ENCODE measurements at regions not wholly inside any gene's neighbourhood (a gene's known extent, or its start where the extent isn't known, plus 50 kb on each side); places are given as distances from the start of the nearest gene placed in this dataset.

DNA sequence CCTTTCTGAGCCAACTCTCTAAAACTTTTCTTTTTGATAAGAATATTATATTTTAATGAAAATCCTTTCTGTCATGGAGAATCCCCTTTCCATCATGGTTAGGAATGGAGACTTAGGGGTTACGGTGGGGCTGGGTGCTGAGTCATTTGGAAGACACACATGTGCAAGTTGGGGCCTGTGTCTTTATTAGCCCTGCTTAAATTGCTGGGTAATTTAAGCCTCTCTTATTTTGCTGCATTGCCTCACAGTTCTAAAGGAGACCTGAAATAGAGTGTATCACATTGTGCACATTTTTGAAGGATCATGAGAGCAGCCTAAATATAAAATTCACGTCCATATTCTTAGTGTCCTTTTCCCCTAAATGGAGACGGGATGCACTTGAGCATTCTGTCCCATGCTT, 61.8 kb upstream of the RBFOX1 start (continued):
- TF ChIP-seq, protein P1, sequence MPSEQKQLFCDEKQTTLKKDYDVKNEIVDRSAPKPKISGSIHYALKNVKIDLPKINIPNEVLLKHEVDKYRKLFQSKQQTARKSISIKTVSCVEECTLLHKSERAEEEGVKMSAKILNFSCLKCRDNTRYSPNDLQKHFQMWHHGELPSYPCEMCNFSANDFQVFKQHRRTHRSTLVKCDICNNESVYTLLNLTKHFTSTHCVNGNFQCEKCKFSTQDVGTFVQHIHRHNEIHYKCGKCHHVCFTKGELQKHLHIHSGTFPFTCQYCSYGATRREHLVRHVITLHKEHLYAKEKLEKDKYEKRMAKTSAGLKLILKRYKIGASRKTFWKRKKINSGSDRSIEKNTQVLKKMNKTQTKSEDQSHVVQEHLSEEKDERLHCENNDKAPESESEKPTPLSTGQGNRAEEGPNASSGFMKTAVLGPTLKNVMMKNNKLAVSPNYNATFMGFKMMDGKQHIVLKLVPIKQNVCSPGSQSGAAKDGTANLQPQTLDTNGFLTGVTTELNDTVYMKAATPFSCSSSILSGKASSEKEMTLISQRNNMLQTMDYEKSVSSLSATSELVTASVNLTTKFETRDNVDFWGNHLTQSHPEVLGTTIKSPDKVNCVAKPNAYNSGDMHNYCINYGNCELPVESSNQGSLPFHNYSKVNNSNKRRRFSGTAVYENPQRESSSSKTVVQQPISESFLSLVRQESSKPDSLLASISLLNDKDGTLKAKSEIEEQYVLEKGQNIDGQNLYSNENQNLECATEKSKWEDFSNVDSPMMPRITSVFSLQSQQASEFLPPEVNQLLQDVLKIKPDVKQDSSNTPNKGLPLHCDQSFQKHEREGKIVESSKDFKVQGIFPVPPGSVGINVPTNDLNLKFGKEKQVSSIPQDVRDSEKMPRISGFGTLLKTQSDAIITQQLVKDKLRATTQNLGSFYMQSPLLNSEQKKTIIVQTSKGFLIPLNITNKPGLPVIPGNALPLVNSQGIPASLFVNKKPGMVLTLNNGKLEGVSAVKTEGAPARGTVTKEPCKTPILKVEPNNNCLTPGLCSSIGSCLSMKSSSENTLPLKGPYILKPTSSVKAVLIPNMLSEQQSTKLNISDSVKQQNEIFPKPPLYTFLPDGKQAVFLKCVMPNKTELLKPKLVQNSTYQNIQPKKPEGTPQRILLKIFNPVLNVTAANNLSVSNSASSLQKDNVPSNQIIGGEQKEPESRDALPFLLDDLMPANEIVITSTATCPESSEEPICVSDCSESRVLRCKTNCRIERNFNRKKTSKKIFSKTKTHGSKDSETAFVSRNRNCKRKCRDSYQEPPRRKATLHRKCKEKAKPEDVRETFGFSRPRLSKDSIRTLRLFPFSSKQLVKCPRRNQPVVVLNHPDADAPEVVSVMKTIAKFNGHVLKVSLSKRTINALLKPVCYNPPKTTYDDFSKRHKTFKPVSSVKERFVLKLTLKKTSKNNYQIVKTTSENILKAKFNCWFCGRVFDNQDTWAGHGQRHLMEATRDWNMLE (tag by site-specific recombination; conservative IDR thresholded peaks at IDR 0.05; ENCODE audit: low read depth): no peak
- no peak for TF ChIP-seq ZNF664 (tag by site-specific recombination; IDR thresholded peaks at IDR 0.05)
- TF ChIP-seq KLF1 (tag by site-specific recombination; IDR thresholded peaks at IDR 0.05): no peak
- no peak for TF ChIP-seq ZNF501 (tag by site-specific recombination; IDR thresholded peaks at IDR 0.05)
- no peak for TF ChIP-seq ZNF19 (tag by site-specific recombination; IDR thresholded peaks at IDR 0.05; ENCODE audit: low read depth)
- no peak for TF ChIP-seq ZNF510 (tag by site-specific recombination; IDR thresholded peaks at IDR 0.05; ENCODE audit: insufficient replicate concordance)

DNA sequence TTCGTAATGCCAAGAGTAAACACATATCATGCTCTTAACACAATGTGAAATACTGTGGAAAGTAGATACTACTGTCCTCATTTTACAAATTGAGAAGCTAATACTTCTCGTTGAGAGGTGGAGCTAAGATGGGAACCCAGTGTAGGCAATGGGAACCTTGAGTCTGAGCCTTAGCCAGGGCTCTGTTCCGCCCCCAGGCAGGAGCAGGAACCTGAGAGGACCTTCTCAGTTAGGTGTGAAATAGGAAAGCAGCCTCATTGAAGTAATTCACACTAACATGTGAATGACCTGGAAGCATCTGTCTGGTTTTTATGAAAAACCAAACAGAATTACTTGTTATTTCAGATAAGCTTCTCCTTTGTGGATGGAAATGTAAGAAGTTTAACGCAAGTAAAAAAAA, 62.6 kb upstream of the RBFOX1 start:
- no peak for TF ChIP-seq KLF7 (tag by site-specific recombination; IDR thresholded peaks at IDR 0.05; ENCODE audit: borderline replicate concordance)
- no peak overlapping the region for H3K27ac ChIP-seq (ENCODE audit: extremely low read depth, low read depth, low read length)
- no peaks in the 10 kb centered on the region for H3K4me1 ChIP-seq (ENCODE audit: control insufficient read depth, insufficient read depth, low read length)
- H3K4me3 ChIP-seq (ENCODE audit: low read depth, low read length): no peak overlapping the region
- H3K9me3 ChIP-seq (ENCODE audit: control insufficient read depth, insufficient read depth, low read depth, low read length): no peaks in the 10 kb centered on the region
- H3K36me3 ChIP-seq (ENCODE audit: control insufficient read depth in 2 of 2, insufficient read depth in 1 of 2, low read length in 2 of 2): no peaks in the 10 kb centered on the region
- CTCF ChIA-PET: interaction anchor here (0.5 kb wide), 1 partner anchor 46 kb away, joined by 3 read pairs; no protein-coding TSS in a partner anchor
- POLR2A ChIA-PET: no interaction called here

DNA sequence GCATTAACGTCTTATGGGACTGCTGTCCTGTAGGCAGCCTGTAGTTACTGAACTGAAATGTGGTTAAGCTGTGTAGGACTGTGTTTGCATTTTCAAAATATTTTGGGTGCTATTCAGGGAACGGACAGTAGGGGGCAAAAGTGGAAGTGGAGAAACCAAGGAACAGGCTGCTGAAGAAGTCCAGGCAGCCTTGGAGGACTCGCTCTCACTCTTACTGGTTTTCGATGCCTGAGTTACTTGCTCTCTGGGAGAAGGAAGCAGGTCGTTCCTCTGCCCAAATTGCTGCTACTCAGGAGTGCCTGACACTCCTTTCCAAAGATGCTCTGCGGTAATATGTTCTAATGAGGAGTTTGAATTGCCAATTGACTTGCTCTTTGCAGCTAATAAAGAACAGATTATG, 64.5 kb upstream of the RBFOX1 start:
- POLR2A ChIA-PET: no interaction called here
- Histone ChIP-seq H3K27ac (ENCODE audit: extremely low read depth, low read depth, low read length) (no peak overlapping the region), H3K9me3 (ENCODE audit: control insufficient read depth, insufficient read depth, low read depth, low read length) (no peaks in the 10 kb centered on the region), H3K4me1 (ENCODE audit: control insufficient read depth, insufficient read depth, low read length) (no peaks in the 10 kb centered on the region), H3K4me3 (ENCODE audit: low read depth, low read length) (no peak overlapping the region), H3K36me3 (ENCODE audit: control insufficient read depth in 2 of 2, insufficient read depth in 1 of 2, low read length in 2 of 2) (no peaks in the 10 kb centered on the region)
- 0 out of 2 replicates have a peak, but pooled peaks have one; percentile 35 for TF ChIP-seq PRDM1 (tag by site-specific recombination; IDR thresholded peaks at IDR 0.05)
- TF ChIP-seq ZNF654 (tag by site-specific recombination; IDR thresholded peaks at IDR 0.05; ENCODE audit: low read depth): peak; percentile 30
- no peak for TF ChIP-seq ZBTB1 (tag by site-specific recombination; IDR thresholded peaks at IDR 0.05)
- TF ChIP-seq ZNF768 (tag by site-specific recombination; IDR thresholded peaks at IDR 0.05): no peak
- TF ChIP-seq, protein P2, sequence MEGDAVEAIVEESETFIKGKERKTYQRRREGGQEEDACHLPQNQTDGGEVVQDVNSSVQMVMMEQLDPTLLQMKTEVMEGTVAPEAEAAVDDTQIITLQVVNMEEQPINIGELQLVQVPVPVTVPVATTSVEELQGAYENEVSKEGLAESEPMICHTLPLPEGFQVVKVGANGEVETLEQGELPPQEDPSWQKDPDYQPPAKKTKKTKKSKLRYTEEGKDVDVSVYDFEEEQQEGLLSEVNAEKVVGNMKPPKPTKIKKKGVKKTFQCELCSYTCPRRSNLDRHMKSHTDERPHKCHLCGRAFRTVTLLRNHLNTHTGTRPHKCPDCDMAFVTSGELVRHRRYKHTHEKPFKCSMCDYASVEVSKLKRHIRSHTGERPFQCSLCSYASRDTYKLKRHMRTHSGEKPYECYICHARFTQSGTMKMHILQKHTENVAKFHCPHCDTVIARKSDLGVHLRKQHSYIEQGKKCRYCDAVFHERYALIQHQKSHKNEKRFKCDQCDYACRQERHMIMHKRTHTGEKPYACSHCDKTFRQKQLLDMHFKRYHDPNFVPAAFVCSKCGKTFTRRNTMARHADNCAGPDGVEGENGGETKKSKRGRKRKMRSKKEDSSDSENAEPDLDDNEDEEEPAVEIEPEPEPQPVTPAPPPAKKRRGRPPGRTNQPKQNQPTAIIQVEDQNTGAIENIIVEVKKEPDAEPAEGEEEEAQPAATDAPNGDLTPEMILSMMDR (tag by site-specific recombination; IDR thresholded peaks at IDR 0.05): 0 out of 2 replicates have a peak, but pooled peaks have one; percentile 9
- CTCF ChIA-PET: interaction anchor here (0.7 to 1.3 kb wide), 4 partner anchors 13 to 1081 kb away, joined by 3 to 4 read pairs (median 3); no protein-coding TSS in a partner anchor

DNA sequence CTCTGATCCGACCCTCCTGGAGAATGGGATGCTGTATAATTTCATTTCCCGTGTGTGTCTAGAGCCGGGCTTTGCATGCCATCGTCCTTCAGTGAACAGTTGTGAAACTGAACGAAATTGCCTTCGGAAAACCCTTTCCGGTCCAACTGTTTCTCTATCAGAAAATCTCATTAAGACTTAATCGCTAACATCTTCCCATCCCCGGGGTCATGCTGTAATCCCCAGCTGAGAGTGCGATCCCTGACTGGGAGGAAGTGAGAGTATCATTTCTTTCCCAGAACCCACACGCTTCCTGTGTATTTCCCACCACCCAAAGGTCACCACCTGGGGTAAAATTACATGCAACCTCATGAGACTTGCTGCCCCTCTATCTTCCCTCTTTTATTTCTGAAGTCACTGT, 75.6 kb upstream of the RBFOX1 start:
- Histone ChIP-seq H3K4me3 (ENCODE audit: low read depth, low read length) (no peak overlapping the region), H3K27ac (ENCODE audit: extremely low read depth, low read depth, low read length) (no peak overlapping the region), H3K4me1 (ENCODE audit: control insufficient read depth, insufficient read depth, low read length) (no peaks in the 10 kb centered on the region), H3K9me3 (ENCODE audit: control insufficient read depth, insufficient read depth, low read depth, low read length) (no peaks in the 10 kb centered on the region), H3K36me3 (ENCODE audit: control insufficient read depth in 2 of 2, insufficient read depth in 1 of 2, low read length in 2 of 2) (no peaks in the 10 kb centered on the region)
- no peak for TF ChIP-seq ZNF76 (tag by site-specific recombination; IDR thresholded peaks at IDR 0.05; ENCODE audit: borderline replicate concordance, low read depth)
- no peak for TF ChIP-seq ZNF404 (tag by site-specific recombination; IDR thresholded peaks at IDR 0.05)
- TF ChIP-seq ZNF585B (tag by site-specific recombination; IDR thresholded peaks at IDR 0.05): no peak
- TF ChIP-seq ZFP3 (tag by site-specific recombination; IDR thresholded peaks at IDR 0.05; ENCODE audit: low read depth): no peak
- no peak for TF ChIP-seq ZNF132 (tag by site-specific recombination; IDR thresholded peaks at IDR 0.05; ENCODE audit: borderline replicate concordance)
- TF ChIP-seq ZNF311 (tag by site-specific recombination; IDR thresholded peaks at IDR 0.05; ENCODE audit: borderline replicate concordance): no peak
- TF ChIP-seq ZNF23 (tag by site-specific recombination; IDR thresholded peaks at IDR 0.05; ENCODE audit: borderline replicate concordance): no peak
- no peak for TF ChIP-seq GLIS1 (tag by site-specific recombination; IDR thresholded peaks at IDR 0.05)
- POLR2A ChIA-PET: interaction anchor here (0.6 kb wide), 1 partner anchor 46 kb away, joined by 3 read pairs; no protein-coding TSS in a partner anchor
- CTCF ChIA-PET: no interaction called here

Data from HEK293 (cell line).